NCI-H524 treated with DMSO at 0.1 percent for 48 hours (cell line): ENCODE measurements at regions not wholly inside any gene's neighbourhood (a gene's known extent, or its start where the extent isn't known, plus 50 kb on each side); places are given as distances from the start of the nearest gene placed in this dataset.
A peak's percentile ranks its signal among the peaks of the same experiment; 100 is the strongest.

Experiments used
- DNase-seq: peaks from one replicate; lab custom pipeline; 2025; lab: John Stamatoyannopoulos, UW

- no peak for DNase-seq
Observed at GRCh38 chr13:34561033-34561432, 381.0 kb upstream of the NBEA start.

DNA sequence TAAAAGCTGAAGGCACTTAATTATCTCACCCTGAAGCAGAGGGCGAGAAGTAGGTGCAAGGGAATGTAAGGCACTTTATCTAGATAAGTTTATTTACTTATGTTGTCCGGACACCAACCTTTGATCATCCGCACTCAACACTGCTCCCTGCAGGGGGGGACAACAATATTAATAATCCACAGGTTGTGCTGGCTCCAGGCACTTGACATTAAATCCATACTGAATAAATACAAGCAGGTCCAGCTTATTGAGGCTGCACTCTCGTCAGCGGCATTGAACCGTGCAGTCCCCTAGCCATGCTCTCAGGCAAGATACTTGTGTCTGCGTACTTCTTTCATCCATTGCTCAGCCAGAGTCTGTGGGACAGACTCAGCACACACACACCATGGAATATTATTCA lies 374.5 kb upstream of the NBEA start:
- no peak for DNase-seq

GRCh38 chr13:34570698-34571353 lies 371.2 kb upstream of the NBEA start:
- no peak for DNase-seq

DNA sequence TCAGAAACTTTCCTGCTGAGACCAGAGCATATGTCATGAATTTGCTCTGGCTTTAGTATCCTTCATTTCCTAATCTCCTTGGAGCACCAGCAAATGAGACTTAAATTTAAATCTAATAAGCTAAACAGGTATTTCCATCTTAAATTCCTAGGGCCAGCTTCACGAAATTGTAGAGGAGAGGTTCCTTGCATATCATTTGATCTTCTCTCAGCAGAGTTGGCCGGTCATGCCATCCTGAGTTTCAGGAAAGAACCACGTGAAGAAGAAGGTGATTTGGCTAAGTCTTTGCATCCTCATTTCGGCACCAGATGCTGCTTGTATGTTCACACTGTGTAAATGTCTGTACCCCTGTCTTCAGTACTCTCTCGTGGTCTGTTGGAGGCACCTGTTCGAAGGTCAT lies 370.4 kb upstream of the NBEA start:
- DNase-seq, result peak; percentile 95

- DNase-seq, result no peak
Observed at GRCh38 chr13:34577051-34577450, 365.0 kb upstream of the NBEA start.

GRCh38 chr13:34578471-34578870 lies 363.6 kb upstream of the NBEA start:
- no peak for DNase-seq

DNA sequence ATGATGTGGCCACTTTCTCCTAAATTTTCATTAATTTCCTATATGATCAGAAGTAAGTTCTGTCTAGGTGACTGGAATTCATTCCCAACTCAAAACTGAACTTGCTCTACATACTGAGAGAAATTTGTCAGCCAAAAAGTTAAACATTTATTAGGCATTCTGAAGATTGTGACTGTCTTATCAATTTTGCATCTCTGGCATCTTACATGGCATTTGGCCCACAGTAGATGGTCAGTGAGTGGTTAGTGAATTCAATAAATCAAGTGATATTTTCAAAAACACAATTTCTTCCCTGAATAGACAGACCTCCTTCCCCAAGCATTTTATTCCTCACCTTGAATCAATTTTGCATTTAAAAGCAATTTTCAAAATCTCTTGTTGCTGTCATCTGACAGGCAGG lies 363.2 kb upstream of the NBEA start:
- DNase-seq, result no peak

GRCh38 chr13:34583181-34583580 lies 358.9 kb upstream of the NBEA start:
- no peak for DNase-seq

DNA sequence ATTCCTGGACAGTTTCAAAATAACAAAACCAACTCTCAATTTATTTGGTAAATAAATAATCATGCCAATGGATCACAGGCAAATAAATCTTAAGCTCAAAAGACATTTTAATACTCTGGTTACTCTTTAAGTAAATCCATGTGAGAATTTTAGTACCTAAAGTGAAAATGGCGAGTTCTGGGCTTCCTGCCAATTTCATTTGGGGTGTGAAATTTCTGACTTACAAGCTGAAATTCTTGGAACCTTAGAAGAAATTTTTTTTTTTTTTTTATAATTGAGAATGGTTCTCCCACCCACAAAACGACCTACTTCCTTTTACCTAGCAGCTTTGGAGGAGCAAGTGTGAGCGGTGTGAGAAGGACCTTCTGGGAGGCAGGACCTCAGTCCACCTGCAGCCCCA lies 354.5 kb upstream of the NBEA start:
- no peak for DNase-seq

DNA sequence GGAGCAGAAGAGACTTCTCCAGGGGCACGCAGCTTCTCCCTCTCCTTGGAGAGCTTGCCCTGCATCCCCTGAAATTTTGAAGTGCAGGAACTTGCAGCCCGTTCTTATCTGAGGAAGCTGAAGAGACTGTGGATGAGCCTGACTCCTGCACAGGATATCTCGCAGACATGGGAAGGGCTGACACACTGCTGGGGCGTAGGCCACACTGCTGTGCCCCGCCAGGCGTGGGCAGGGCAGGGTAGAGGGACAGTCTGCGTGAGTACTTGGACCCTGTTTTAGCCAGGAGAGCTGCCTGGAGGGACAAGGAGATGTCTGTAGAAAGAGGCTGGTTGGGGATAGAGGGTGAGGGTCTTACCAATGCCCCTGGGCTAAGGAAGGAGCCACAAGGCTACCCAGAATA lies 353.7 kb upstream of the NBEA start:
- no peak for DNase-seq

GRCh38 chr13:34589581-34589980 lies 352.5 kb upstream of the NBEA start:
- no peak for DNase-seq

DNA sequence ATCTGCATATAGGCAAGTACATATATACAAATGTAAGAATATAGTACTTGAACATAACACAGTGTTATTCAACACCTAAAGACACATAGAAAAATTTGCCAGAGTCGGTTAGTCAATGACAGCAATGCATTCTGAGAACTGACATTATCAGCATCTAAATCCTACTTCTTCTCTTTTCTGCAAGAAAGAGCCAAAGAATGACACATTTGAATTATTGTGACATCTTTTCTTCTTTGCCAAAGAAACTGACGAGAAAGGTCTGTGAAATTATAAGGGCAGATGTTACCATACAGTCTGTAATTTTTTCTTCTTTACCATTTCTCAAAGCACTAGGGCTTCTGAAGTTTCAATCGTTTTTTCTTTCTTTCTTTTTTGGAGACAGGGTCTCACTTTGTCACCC lies 350.9 kb upstream of the NBEA start:
- DNase-seq, result no peak

DNA sequence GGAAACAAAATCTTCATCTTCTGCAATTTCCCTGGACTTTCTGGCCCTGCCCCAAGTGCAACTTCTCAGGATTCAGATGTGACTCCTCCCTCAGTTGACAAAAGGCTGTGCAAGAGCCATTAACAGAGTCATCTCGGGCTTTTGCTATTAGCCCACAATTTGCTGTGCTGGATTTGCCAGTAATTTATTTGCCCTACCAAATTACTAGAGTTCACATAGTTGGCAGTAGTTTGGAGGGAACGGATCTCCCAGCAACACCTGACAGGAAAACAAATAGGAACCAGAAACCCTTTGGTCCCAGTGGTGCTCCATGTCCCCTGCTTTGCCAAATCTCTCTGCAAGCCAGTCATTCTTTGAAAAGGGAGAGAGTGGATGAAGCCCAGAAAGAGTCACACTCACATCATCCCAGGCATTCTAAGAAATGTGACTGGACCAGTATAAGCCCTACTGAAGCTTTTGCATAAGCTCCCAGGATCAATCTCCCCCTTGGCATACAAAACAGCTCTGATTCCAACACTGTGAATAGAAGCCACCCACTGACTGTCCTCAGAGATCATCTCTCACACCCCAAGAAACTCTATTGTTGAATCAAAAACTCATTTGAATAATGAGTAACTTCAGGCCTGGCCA lies 350.1 kb upstream of the NBEA start:
- DNase-seq, result no peak

DNA sequence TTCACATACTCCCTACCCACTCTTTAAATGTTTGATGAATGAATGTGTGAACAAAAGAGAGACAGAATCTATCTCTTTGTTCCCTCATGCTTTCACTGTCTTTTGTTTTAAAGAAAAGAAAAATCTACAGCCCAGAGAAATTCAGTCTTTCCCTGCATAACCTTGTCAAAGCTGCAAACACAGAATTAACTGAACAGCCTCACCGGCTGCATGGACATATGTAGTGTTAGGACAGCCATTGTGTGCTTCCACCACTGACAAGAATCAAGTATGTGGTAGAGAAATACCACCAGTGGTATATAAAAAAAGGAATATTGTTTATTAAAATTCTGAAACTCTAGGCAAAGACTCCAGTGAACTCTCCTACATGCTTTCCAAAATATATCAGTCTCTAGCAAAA lies 348.4 kb upstream of the NBEA start:
- DNase-seq, result no peak

DNA sequence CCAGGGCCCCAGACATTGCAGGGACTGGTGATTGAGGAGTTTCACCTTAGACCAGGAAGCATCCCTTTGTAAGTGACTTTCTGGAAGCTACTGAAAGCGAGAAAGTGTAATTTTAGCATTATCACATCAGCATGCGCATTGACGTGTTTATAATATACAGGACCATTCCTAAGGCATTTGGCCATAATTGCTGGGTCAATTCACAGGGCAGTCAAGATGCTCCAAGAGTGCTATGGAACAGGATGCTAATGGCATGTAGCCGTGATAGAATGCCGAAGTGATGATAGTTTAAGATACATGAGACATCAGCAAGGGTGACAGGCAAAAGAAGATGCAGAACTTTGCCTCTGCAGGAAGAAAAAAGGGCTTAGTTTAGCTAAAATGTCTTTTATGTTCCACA lies 347.6 kb upstream of the NBEA start:
- DNase-seq, result no peak

GRCh38 chr13:34608331-34608730 lies 333.7 kb upstream of the NBEA start:
- DNase-seq, result no peak

DNA sequence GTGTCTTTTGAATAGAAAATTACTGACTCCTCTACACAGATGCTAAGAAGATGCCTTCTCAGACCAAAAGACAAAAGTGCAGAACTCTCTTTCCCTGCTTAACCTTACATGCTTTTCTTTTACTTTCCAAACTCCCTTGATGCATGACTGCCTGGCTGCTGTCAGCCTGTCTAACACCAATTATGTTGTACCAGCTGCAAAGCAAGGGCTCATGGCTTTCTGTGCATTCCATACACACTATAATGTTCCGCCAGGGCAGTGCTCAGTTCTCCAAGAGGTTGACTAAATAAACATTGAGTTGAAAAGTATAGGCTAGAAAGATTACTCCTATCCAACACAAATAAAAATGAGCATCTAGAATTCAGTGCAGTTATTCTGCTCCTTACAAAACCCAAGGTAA lies 330.4 kb upstream of the NBEA start:
- no peak for DNase-seq

DNA sequence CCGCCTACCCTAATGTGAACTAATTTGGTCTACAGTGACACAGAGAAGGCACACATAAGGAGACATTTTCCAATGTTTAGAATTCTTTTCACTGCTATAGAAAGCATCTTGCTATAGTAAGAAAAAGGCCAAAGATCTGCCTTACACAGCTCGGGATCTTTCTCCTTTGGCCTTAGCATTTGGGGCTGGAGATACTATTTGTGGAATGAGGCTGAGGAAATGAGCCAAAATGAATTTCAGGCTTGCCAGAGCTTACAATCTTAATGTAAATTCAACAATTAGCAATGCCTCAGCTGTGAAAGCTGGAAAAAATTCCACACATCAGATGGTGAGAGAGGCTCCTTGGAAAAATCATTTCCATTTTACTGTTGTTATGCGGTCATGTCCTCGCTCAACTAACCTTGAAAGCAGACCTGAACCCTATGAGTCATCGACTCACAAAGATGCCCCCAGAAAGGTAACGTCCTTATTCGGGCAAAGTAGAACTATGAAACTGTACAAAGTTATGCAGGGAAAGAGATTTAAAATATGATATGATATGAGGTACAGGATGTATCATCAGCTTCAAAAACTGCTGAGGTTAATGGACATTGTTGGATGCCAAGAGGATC lies 324.5 kb upstream of the NBEA start:
- DNase-seq, result no peak

DNA sequence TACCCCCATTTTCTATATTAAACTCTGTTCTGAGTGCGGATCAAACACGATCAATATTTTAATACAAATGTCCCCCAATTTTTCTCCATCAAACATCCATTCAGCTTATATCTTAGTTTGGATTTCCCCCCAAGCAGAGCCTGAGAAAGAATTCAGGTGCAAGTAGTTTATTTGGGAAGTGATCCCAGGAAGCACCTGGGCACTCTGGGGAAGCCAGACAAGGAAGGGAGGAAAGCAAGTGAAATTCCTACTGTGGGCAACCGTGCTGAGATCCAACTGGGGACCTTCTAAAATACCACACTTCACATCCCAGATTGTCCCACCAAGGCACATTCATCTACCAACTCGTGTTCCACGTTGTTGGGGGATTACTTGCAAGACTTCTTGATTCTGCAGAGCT lies 323.4 kb upstream of the NBEA start:
- no peak for DNase-seq

DNA sequence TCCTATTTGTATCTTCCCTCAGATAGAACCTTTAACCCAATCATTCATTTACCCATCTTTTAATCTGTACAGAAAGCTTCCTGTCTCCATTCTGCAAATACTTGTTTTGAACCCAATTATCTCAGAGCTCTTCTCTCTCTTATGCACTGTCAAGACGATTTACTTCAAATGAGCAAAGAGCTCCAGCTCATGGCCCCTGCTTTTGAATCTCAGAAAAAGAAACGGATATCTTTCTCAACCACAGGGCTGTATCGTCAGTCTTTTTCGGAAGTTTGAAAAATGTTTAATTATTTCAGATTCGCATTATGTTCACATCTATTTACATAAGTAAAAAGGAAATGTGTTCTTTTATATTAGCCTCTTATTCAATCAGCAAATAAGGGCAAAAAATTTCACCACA lies 322.7 kb upstream of the NBEA start:
- no peak for DNase-seq

GRCh38 chr13:34620074-34620850 lies 321.8 kb upstream of the NBEA start:
- DNase-seq, result peak; percentile 87

- DNase-seq, result peak; percentile 41
Observed at GRCh38 chr13:34620862-34621261, 321.2 kb upstream of the NBEA start.

DNA sequence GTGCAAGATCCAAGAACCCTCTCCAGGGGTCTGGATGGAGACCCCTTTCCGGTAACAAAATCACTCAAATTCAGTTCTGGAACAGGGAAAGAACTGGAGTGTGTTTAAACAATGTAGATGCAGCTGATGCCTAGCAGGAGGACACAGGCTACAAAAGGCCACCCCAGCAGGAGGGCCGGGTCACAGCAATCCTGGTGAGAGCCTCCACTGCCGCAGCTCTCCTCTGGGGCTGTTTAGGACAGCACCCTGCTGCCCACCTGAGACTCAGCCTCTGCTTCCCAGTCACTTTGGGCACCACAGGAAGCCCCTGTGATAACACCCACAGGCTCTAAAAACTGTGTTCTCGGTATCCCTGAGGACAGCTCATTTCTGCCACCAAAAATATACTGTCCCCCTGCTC lies 318.7 kb upstream of the NBEA start:
- no peak for DNase-seq
